ENCODE measurements at regions not wholly inside any gene's neighbourhood (a gene's known extent, or its start where the extent isn't known, plus 50 kb on each side); places are given as distances from the start of the nearest gene placed in this dataset.

DNA sequence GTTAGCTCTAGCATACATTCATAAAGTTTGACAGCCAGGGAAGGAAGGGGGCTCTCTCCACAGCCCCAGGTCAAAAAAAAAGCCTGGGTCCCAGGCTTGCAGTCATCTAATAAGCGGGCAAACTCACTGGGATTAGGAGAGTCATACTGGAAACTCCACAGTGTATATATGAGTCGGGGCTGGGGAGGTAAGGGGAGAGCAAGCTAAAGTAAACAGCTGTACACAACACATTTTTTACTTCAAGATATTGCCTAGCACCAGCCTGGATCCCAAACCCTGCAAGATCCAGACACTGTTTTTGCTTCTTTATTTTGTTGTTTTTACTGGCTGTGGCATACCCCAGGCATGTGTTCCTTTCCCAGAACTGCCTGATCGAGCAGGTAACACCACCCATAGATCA is 291.3 kb upstream of the TANK start:
- TF ChIP-seq, protein P1, sequence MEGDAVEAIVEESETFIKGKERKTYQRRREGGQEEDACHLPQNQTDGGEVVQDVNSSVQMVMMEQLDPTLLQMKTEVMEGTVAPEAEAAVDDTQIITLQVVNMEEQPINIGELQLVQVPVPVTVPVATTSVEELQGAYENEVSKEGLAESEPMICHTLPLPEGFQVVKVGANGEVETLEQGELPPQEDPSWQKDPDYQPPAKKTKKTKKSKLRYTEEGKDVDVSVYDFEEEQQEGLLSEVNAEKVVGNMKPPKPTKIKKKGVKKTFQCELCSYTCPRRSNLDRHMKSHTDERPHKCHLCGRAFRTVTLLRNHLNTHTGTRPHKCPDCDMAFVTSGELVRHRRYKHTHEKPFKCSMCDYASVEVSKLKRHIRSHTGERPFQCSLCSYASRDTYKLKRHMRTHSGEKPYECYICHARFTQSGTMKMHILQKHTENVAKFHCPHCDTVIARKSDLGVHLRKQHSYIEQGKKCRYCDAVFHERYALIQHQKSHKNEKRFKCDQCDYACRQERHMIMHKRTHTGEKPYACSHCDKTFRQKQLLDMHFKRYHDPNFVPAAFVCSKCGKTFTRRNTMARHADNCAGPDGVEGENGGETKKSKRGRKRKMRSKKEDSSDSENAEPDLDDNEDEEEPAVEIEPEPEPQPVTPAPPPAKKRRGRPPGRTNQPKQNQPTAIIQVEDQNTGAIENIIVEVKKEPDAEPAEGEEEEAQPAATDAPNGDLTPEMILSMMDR (IDR thresholded peaks at IDR 0.05) = no peak
- TF ChIP-seq POLR2AphosphoS5 (IDR thresholded peaks at IDR 0.05) = no peak
